Activated T-helper 1 cell treated with anti-CD3 and anti-CD28 coated beads, Interleukin-2, amount 50 U/mL, for 16 hours (primary cell): ENCODE measurements at regions not wholly inside any gene's neighbourhood (a gene's known extent, or its start where the extent isn't known, plus 50 kb on each side); places are given as distances from the start of the nearest gene placed in this dataset.
"Not testable (repeated sequence)": the region's sequence is repeated elsewhere in the genome, so short reads cannot be mapped to it uniquely, and the experiment has no call there.

Source experiments
- DNase-seq, 2 donors: peaks; one replicate each; pipeline ENCODE4 v3.0.0-alpha.2; 2020; ENCODE audit warnings: low read depth in 1 of 2, low spot score in 1 of 2

GRCh38 chr9:39463696-39464095, 108.2 kb downstream of the SPATA31A1 start:
- DNase-seq: not testable (repeated sequence)

GRCh38 chr9:39464122-39464777, 108.8 kb downstream of the SPATA31A1 start:
- DNase-seq: peak; percentile 13 to 44

- DNase-seq: not testable (repeated sequence)
Measured at GRCh38 chr9:39474499-39474898, 119.0 kb downstream of the SPATA31A1 start.

- DNase-seq: not testable (repeated sequence)
Measured at GRCh38 chr9:39483073-39483472, 127.6 kb downstream of the SPATA31A1 start.

GRCh38 chr9:39483880-39484279, 128.4 kb downstream of the SPATA31A1 start:
- DNase-seq: not testable (repeated sequence)

- DNase-seq: not testable (repeated sequence)
Measured at GRCh38 chr9:39484292-39484691, 128.8 kb downstream of the SPATA31A1 start.

GRCh38 chr9:39487477-39487876, 132.0 kb downstream of the SPATA31A1 start:
- DNase-seq: not testable (repeated sequence)

GRCh38 chr9:39496248-39496647, 140.8 kb downstream of the SPATA31A1 start:
- DNase-seq: not testable (repeated sequence)

- not testable (repeated sequence) for DNase-seq
Measured at GRCh38 chr9:39503178-39503577, 147.7 kb downstream of the SPATA31A1 start.

- DNase-seq: not testable (repeated sequence)
Measured at GRCh38 chr9:39527387-39528029, 172.0 kb downstream of the SPATA31A1 start.

GRCh38 chr9:39532597-39532996, 177.1 kb downstream of the SPATA31A1 start:
- not testable (repeated sequence) for DNase-seq

GRCh38 chr9:39533001-39533762, 177.7 kb downstream of the SPATA31A1 start:
- DNase-seq: not testable (repeated sequence)

- DNase-seq: not testable (repeated sequence)
Measured at GRCh38 chr9:39533763-39534548, 178.5 kb downstream of the SPATA31A1 start.

- DNase-seq: not testable (repeated sequence)
Measured at GRCh38 chr9:39534897-39535296, 179.4 kb downstream of the SPATA31A1 start.

GRCh38 chr9:39542157-39542556, 186.7 kb downstream of the SPATA31A1 start:
- DNase-seq: not testable (repeated sequence)

- DNase-seq: not testable (repeated sequence)
Measured at GRCh38 chr9:39545079-39545478, 189.6 kb downstream of the SPATA31A1 start.

- DNase-seq: not testable (repeated sequence)
Measured at GRCh38 chr9:39550573-39550972, 195.1 kb downstream of the SPATA31A1 start.

- DNase-seq: not testable (repeated sequence)
Measured at GRCh38 chr9:39551544-39551943, 196.1 kb downstream of the SPATA31A1 start.

- not testable (repeated sequence) for DNase-seq
Measured at GRCh38 chr9:39552242-39552881, 196.9 kb downstream of the SPATA31A1 start.

- not testable (repeated sequence) for DNase-seq
Measured at GRCh38 chr9:39554352-39554751, 198.9 kb downstream of the SPATA31A1 start.
